ENCODE measurements at regions not wholly inside any gene's neighbourhood (a gene's known extent, or its start where the extent isn't known, plus 50 kb on each side); places are given as distances from the start of the nearest gene placed in this dataset.

DNA sequence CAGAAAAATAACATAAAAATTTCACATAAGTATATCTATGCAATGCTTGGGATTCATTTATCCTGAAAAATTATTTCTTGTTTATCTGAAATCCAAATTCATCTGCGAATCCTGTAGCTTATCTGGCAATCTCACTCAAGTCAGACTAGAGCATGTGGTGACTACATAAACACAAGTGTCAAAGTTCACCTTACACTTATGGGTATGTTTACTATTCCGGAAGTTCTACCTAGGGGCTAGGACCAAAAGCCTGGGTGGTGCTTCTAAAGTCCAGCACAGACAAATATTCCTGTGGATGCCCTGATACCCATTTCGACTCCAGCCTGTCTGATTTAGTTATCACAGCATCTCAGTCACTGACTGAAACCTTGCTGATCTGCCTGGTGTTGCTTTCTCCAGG is 364.0 kb downstream of the METTL4 start:
- TF ChIP-seq, protein P1, sequence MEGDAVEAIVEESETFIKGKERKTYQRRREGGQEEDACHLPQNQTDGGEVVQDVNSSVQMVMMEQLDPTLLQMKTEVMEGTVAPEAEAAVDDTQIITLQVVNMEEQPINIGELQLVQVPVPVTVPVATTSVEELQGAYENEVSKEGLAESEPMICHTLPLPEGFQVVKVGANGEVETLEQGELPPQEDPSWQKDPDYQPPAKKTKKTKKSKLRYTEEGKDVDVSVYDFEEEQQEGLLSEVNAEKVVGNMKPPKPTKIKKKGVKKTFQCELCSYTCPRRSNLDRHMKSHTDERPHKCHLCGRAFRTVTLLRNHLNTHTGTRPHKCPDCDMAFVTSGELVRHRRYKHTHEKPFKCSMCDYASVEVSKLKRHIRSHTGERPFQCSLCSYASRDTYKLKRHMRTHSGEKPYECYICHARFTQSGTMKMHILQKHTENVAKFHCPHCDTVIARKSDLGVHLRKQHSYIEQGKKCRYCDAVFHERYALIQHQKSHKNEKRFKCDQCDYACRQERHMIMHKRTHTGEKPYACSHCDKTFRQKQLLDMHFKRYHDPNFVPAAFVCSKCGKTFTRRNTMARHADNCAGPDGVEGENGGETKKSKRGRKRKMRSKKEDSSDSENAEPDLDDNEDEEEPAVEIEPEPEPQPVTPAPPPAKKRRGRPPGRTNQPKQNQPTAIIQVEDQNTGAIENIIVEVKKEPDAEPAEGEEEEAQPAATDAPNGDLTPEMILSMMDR (IDR thresholded peaks at IDR 0.05): no peak
- TF ChIP-seq EP300 (IDR thresholded peaks at IDR 0.05) (no peak), POLR2AphosphoS5 (IDR thresholded peaks at IDR 0.05) (no peak)

Measured in sigmoid colon (tissue), 4 donors.